Bronchial epithelial cell (primary cell): ENCODE measurements at regions not wholly inside any gene's neighbourhood (a gene's known extent, or its start where the extent isn't known, plus 50 kb on each side); places are given as distances from the start of the nearest gene placed in this dataset.
A peak's percentile ranks its signal among the peaks of the same experiment; 100 is the strongest.

Experiments used
- DNase-seq: peaks from one replicate; pipeline ENCODE4 v3.0.0-alpha.2; 2010; ENCODE audit warnings: low read depth
- FAIRE-seq: peaks from 2 replicates; lab custom pipeline; 2011; peaks lifted over from hg19 to GRCh38; lab: Jason Lieb, UNC
- H3K27me3 ChIP-seq: 2 replicates; pipeline ENCODE4 v1.5.1; 2011; ENCODE audit warnings: low read length; ENCODE audit not compliant: control insufficient read depth, insufficient read depth
- H3K36me3 ChIP-seq: 2 replicates; pipeline ENCODE4 v1.5.1; 2011; ENCODE audit warnings: low read length; ENCODE audit not compliant: control insufficient read depth, insufficient read depth
- H3K4me3 ChIP-seq: 2 replicates; pipeline ENCODE4 v1.5.1; 2011; ENCODE audit warnings: mild to moderate bottlenecking, low read depth, low read length, control low read depth
- TF ChIP-seq, protein P1 (sequence below): IDR thresholded peaks from 2 replicates; pipeline ENCODE4 v1.5.1; 2011; ENCODE audit warnings: mild to moderate bottlenecking, moderate library complexity, low read length, control low read depth, inconsistent platforms; ENCODE audit not compliant: insufficient read depth, severe bottlenecking

DNA sequence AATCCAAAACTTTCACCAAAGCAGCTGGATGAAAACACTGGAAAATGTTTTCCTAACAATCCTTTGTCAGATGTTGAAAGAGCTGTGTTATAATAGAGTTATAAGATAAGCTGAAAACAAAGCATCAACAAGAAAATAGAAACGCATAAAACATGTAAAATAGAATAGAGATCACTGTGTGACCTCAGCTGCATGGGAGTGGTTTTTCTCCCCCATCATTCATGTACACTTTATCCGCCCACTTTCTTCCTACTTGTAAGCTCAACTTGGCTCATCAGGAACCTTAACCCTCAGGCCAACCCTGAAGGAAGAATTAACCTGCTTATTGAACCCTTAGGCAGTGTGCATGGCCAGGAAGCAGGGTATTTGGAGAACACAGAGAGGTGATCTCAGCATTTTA lies 238.5 kb upstream of the PMFBP1 start:
- no peak for DNase-seq
- TF ChIP-seq, protein P1, sequence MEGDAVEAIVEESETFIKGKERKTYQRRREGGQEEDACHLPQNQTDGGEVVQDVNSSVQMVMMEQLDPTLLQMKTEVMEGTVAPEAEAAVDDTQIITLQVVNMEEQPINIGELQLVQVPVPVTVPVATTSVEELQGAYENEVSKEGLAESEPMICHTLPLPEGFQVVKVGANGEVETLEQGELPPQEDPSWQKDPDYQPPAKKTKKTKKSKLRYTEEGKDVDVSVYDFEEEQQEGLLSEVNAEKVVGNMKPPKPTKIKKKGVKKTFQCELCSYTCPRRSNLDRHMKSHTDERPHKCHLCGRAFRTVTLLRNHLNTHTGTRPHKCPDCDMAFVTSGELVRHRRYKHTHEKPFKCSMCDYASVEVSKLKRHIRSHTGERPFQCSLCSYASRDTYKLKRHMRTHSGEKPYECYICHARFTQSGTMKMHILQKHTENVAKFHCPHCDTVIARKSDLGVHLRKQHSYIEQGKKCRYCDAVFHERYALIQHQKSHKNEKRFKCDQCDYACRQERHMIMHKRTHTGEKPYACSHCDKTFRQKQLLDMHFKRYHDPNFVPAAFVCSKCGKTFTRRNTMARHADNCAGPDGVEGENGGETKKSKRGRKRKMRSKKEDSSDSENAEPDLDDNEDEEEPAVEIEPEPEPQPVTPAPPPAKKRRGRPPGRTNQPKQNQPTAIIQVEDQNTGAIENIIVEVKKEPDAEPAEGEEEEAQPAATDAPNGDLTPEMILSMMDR, result no peak
- Histone ChIP-seq H3K27me3 (no peaks in the 10 kb centered on the region), H3K36me3 (no peaks in the 10 kb centered on the region), H3K4me3 (no peak overlapping the region)
- FAIRE-seq, result no peak

DNA sequence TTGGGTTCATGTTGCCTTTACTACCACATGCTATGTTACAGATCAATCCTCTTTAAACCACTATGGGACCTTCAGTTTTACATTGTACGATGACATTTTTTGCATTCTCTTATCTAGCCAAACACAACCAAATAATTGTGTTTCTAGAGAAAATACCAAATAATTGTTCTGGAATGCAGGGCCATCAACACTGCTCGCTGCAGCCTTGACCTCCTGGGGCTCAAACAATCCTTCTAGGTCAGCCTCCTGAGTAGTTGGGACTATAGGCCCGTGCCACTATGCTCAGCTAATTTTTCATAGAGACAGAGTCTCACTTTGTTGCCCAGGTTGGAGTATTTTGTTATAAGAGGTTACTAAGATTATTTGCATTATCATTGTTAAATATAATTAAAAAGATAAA lies 237.5 kb upstream of the PMFBP1 start:
- H3K4me3 ChIP-seq, result no peak overlapping the region
- DNase-seq (no peak), FAIRE-seq (no peak)
- H3K27me3 ChIP-seq, result no peaks in the 10 kb centered on the region
- no peaks in the 10 kb centered on the region for H3K36me3 ChIP-seq
- TF ChIP-seq, protein P1, result no peak

DNA sequence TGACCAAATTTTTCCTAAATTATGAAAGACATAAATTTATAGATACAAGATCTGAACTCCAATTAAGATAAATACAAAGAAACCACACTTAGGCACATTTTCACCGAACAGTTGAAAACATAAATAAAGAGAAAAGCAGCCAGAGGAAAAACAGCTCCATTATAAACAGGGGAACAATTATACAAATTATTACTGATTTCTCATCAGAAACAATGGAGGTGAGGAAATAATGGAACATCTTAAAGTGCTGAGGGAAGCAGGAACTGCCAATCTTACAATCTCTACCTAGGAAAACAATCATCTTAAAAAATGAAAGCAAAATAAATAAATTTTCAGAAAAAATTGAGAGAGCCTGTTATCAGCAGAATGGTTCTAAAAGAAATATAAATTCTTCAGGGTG lies 234.4 kb upstream of the PMFBP1 start:
- Histone ChIP-seq H3K4me3 (no peak overlapping the region), H3K27me3 (no peaks in the 10 kb centered on the region), H3K36me3 (no peaks in the 10 kb centered on the region)
- DNase-seq (no peak), FAIRE-seq (no peak)
- TF ChIP-seq, protein P1, result no peak

DNA sequence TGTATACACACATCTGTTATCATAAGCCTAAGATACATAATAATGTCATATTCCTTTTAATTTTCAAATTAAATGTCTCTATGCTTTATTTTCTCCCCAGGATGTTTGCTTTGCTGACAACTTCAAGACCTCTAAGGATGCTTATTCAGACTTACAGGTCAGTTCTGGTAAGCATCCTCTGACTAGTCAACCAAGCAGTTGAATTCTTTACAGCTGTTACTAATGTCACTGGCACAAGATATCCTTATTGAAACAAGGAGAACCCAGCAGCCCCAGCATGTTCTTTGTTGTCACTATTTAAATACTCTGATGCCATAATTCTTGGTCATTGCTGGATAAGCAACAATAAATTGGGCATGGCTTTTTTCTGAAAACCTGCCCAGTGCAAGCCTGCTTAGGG lies 232.3 kb upstream of the PMFBP1 start:
- peak; percentile 28 for DNase-seq
- Histone ChIP-seq H3K4me3 (no peak overlapping the region), H3K36me3 (no peaks in the 10 kb centered on the region), H3K27me3 (no peaks in the 10 kb centered on the region)
- TF ChIP-seq, protein P1, result no peak
- FAIRE-seq, result no peak

DNA sequence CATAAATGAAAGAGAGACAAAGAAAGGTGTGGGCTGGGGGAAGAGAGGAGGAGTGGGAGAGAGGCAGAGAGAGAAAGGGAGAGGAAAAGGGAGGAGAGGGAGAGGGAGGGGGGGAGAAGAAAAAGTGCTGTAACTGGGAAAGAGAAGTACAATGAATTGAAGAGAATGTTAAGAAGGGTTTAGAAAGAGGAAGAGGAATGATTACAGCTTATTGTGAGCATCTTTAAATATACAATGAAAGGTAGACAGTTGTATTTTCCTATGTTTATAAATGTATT lies 229.1 kb upstream of the PMFBP1 start:
- FAIRE-seq, result no peak
- DNase-seq, result no peak
- Histone ChIP-seq H3K4me3 (no peak overlapping the region), H3K36me3 (no peaks in the 10 kb centered on the region), H3K27me3 (no peaks in the 10 kb centered on the region)
- TF ChIP-seq, protein P1, result no peak

DNA sequence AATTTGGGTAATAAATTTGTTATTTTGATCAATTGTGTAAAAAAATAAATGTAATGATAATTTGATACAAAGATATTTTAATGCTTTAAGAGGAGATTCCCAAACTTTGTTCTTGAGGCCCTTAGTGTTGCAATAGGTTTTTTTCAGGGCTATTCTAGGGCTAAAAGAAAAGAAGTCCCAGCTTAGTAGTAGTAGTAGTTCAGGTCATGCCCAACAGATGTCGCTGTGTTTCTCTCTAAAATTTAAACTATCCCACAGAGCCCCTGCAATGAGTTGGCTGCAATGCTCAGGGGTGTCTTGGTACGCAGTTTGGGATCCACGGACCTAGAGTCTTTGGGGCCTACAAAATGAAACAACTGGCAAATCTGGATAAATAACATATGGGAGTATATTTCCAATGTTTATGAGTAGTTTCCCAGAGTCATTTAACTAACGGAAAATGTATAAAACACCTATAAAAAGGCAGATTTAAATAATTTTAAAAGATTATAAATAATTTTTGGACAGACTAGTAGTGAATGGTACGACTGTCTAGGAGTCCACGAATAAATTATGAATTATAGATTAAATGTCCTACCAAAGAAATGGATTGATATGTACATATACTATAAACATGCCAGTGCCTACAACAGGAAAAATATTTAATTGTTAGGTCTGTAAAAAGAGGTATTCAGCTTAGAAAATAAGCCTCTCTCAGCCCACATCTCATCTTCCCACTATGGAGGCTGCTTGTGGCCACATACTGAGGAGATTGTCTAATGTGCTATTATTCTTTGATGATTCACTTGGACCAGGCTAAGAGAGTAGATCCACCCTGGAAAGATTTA lies 228.5 kb upstream of the PMFBP1 start:
- DNase-seq (peak; percentile 52), FAIRE-seq (no peak)
- Histone ChIP-seq H3K4me3 (no peak overlapping the region), H3K27me3 (no peaks in the 10 kb centered on the region), H3K36me3 (no peaks in the 10 kb centered on the region)
- TF ChIP-seq, protein P1, result peak; percentile 71
